ENCODE measurements at regions not wholly inside any gene's neighbourhood (a gene's known extent, or its start where the extent isn't known, plus 50 kb on each side); places are given as distances from the start of the nearest gene placed in this dataset.

DNA sequence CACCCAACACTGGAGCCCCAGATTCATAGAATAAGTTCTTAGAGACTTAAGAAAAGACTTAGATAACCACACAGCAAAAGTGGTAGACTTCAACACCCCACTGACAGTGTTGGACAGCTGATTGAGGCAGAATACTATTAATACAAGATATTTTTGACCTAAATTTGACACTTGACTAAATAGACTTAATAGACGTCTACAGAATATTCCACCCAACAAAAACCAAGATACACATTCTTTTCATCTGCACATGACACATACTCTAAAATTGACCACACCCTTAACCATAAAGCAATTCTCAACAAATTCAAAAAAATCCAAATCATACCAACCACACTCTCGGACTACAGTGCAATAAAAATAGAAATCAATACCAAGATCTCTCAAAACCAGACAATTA, 179.8 kb upstream of the TPM1 start:
- H3K4me3 Mint-ChIP-seq, result no peak overlapping the region
- POLR2A ChIA-PET, result no interaction called here
- no peak for ATAC-seq
- H3K36me3 Mint-ChIP-seq, result peaks cover 8% of the 10 kb centered on the region
- no peaks in the 10 kb centered on the region for H3K27me3 Mint-ChIP-seq (ENCODE audit: low read depth)
- H3K9me3 Mint-ChIP-seq, result peaks cover 32% of the 10 kb centered on the region
- DNase-seq (ENCODE audit: low spot score), result no peak
- H3K27ac Mint-ChIP-seq, result no peak overlapping the region
- TF ChIP-seq, protein P1, sequence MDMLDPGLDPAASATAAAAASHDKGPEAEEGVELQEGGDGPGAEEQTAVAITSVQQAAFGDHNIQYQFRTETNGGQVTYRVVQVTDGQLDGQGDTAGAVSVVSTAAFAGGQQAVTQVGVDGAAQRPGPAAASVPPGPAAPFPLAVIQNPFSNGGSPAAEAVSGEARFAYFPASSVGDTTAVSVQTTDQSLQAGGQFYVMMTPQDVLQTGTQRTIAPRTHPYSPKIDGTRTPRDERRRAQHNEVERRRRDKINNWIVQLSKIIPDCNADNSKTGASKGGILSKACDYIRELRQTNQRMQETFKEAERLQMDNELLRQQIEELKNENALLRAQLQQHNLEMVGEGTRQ (CRISPR knock-in tag; IDR thresholded peaks at IDR 0.05), result no peak
- TF ChIP-seq, protein P2, sequence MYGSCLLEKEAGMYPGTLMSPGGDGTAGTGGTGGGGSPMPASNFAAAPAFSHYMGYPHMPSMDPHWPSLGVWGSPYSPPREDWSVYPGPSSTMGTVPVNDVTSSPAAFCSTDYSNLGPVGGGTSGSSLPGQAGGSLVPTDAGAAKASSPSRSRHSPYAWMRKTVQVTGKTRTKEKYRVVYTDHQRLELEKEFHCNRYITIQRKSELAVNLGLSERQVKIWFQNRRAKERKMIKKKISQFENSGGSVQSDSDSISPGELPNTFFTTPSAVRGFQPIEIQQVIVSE (CRISPR knock-in tag; IDR thresholded peaks at IDR 0.05; ENCODE audit: borderline replicate concordance), result no peak
- TF ChIP-seq, protein P3, sequence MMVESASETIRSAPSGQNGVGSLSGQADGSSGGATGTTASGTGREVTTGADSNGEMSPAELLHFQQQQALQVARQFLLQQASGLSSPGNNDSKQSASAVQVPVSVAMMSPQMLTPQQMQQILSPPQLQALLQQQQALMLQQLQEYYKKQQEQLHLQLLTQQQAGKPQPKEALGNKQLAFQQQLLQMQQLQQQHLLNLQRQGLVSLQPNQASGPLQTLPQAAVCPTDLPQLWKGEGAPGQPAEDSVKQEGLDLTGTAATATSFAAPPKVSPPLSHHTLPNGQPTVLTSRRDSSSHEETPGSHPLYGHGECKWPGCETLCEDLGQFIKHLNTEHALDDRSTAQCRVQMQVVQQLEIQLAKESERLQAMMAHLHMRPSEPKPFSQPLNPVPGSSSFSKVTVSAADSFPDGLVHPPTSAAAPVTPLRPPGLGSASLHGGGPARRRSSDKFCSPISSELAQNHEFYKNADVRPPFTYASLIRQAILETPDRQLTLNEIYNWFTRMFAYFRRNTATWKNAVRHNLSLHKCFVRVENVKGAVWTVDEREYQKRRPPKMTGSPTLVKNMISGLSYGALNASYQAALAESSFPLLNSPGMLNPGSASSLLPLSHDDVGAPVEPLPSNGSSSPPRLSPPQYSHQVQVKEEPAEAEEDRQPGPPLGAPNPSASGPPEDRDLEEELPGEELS (CRISPR knock-in tag; IDR thresholded peaks at IDR 0.05), result no peak
- TF ChIP-seq MXD4 (CRISPR knock-in tag; IDR thresholded peaks at IDR 0.05; ENCODE audit: borderline replicate concordance) (no peak), ZNF317 (CRISPR knock-in tag; IDR thresholded peaks at IDR 0.05; ENCODE audit: borderline replicate concordance, low read depth) (no peak)
- CTCF ChIA-PET, result interaction anchor here (1.4 kb wide), 1 partner anchor 12 kb away, joined by 4 read pairs; no protein-coding TSS in a partner anchor
- H3K4me1 Mint-ChIP-seq, result peaks cover 4% of the 10 kb centered on the region

DNA sequence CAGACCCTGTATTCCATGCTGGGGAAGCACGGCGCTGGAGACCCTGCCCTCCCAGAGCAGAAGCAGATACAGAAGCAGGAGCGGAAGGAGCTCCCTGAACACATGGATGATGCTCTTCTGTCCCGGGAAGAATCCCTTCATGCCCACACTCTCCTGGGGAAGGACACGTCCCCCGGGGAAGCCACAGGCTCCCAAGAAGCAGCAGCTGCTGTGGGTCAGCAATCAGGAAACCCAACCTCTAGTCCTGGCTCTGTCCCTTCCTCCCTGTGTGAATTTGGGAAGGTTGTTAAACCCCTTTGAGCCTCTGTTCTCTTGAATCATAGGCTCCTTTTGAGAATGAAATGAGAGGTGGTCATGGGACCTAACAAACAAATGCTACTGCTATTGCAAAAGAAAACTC, 176.2 kb upstream of the TPM1 start:
- ATAC-seq (no peak), DNase-seq (ENCODE audit: low spot score) (no peak)
- peaks cover 22% of the 10 kb centered on the region for H3K9me3 Mint-ChIP-seq
- no peak overlapping the region for H3K4me3 Mint-ChIP-seq
- no peaks in the 10 kb centered on the region for H3K27me3 Mint-ChIP-seq (ENCODE audit: low read depth)
- peaks cover 10% of the 10 kb centered on the region for H3K36me3 Mint-ChIP-seq
- H3K27ac Mint-ChIP-seq, result no peak overlapping the region
- POLR2A ChIA-PET, result no interaction called here
- peaks cover 4% of the 10 kb centered on the region for H3K4me1 Mint-ChIP-seq
- CTCF ChIA-PET, result no interaction called here
- TF ChIP-seq, protein P4, sequence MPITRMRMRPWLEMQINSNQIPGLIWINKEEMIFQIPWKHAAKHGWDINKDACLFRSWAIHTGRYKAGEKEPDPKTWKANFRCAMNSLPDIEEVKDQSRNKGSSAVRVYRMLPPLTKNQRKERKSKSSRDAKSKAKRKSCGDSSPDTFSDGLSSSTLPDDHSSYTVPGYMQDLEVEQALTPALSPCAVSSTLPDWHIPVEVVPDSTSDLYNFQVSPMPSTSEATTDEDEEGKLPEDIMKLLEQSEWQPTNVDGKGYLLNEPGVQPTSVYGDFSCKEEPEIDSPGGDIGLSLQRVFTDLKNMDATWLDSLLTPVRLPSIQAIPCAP (CRISPR knock-in tag; IDR thresholded peaks at IDR 0.05), result no peak
- TF ChIP-seq, protein P5, sequence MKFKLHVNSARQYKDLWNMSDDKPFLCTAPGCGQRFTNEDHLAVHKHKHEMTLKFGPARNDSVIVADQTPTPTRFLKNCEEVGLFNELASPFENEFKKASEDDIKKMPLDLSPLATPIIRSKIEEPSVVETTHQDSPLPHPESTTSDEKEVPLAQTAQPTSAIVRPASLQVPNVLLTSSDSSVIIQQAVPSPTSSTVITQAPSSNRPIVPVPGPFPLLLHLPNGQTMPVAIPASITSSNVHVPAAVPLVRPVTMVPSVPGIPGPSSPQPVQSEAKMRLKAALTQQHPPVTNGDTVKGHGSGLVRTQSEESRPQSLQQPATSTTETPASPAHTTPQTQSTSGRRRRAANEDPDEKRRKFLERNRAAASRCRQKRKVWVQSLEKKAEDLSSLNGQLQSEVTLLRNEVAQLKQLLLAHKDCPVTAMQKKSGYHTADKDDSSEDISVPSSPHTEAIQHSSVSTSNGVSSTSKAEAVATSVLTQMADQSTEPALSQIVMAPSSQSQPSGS (CRISPR knock-in tag; IDR thresholded peaks at IDR 0.05; ENCODE audit: borderline replicate concordance, low read depth), result no peak
- no peak for TF ChIP-seq NR3C1 (CRISPR knock-in tag; conservative IDR thresholded peaks at IDR 0.05; ENCODE audit: low read depth)
- TF ChIP-seq, protein P6, sequence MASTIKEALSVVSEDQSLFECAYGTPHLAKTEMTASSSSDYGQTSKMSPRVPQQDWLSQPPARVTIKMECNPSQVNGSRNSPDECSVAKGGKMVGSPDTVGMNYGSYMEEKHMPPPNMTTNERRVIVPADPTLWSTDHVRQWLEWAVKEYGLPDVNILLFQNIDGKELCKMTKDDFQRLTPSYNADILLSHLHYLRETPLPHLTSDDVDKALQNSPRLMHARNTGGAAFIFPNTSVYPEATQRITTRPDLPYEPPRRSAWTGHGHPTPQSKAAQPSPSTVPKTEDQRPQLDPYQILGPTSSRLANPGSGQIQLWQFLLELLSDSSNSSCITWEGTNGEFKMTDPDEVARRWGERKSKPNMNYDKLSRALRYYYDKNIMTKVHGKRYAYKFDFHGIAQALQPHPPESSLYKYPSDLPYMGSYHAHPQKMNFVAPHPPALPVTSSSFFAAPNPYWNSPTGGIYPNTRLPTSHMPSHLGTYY (CRISPR knock-in tag; IDR thresholded peaks at IDR 0.05), result no peak
- TF ChIP-seq, protein P7, sequence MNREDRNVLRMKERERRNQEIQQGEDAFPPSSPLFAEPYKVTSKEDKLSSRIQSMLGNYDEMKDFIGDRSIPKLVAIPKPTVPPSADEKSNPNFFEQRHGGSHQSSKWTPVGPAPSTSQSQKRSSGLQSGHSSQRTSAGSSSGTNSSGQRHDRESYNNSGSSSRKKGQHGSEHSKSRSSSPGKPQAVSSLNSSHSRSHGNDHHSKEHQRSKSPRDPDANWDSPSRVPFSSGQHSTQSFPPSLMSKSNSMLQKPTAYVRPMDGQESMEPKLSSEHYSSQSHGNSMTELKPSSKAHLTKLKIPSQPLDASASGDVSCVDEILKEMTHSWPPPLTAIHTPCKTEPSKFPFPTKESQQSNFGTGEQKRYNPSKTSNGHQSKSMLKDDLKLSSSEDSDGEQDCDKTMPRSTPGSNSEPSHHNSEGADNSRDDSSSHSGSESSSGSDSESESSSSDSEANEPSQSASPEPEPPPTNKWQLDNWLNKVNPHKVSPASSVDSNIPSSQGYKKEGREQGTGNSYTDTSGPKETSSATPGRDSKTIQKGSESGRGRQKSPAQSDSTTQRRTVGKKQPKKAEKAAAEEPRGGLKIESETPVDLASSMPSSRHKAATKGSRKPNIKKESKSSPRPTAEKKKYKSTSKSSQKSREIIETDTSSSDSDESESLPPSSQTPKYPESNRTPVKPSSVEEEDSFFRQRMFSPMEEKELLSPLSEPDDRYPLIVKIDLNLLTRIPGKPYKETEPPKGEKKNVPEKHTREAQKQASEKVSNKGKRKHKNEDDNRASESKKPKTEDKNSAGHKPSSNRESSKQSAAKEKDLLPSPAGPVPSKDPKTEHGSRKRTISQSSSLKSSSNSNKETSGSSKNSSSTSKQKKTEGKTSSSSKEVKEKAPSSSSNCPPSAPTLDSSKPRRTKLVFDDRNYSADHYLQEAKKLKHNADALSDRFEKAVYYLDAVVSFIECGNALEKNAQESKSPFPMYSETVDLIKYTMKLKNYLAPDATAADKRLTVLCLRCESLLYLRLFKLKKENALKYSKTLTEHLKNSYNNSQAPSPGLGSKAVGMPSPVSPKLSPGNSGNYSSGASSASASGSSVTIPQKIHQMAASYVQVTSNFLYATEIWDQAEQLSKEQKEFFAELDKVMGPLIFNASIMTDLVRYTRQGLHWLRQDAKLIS (CRISPR knock-in tag; IDR thresholded peaks at IDR 0.05; ENCODE audit: borderline replicate concordance), result no peak
- no peak for TF ChIP-seq JUN (CRISPR knock-in tag; IDR thresholded peaks at IDR 0.05)
- no peak for TF ChIP-seq PRRX2 (CRISPR knock-in tag; IDR thresholded peaks at IDR 0.05)
- TF ChIP-seq, protein P1 (CRISPR knock-in tag; IDR thresholded peaks at IDR 0.05), result no peak
- TF ChIP-seq, protein P8, sequence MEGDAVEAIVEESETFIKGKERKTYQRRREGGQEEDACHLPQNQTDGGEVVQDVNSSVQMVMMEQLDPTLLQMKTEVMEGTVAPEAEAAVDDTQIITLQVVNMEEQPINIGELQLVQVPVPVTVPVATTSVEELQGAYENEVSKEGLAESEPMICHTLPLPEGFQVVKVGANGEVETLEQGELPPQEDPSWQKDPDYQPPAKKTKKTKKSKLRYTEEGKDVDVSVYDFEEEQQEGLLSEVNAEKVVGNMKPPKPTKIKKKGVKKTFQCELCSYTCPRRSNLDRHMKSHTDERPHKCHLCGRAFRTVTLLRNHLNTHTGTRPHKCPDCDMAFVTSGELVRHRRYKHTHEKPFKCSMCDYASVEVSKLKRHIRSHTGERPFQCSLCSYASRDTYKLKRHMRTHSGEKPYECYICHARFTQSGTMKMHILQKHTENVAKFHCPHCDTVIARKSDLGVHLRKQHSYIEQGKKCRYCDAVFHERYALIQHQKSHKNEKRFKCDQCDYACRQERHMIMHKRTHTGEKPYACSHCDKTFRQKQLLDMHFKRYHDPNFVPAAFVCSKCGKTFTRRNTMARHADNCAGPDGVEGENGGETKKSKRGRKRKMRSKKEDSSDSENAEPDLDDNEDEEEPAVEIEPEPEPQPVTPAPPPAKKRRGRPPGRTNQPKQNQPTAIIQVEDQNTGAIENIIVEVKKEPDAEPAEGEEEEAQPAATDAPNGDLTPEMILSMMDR (IDR thresholded peaks at IDR 0.05), result no peak
- TF ChIP-seq MXD4 (CRISPR knock-in tag; IDR thresholded peaks at IDR 0.05; ENCODE audit: borderline replicate concordance), result no peak
- TF ChIP-seq, protein P9, sequence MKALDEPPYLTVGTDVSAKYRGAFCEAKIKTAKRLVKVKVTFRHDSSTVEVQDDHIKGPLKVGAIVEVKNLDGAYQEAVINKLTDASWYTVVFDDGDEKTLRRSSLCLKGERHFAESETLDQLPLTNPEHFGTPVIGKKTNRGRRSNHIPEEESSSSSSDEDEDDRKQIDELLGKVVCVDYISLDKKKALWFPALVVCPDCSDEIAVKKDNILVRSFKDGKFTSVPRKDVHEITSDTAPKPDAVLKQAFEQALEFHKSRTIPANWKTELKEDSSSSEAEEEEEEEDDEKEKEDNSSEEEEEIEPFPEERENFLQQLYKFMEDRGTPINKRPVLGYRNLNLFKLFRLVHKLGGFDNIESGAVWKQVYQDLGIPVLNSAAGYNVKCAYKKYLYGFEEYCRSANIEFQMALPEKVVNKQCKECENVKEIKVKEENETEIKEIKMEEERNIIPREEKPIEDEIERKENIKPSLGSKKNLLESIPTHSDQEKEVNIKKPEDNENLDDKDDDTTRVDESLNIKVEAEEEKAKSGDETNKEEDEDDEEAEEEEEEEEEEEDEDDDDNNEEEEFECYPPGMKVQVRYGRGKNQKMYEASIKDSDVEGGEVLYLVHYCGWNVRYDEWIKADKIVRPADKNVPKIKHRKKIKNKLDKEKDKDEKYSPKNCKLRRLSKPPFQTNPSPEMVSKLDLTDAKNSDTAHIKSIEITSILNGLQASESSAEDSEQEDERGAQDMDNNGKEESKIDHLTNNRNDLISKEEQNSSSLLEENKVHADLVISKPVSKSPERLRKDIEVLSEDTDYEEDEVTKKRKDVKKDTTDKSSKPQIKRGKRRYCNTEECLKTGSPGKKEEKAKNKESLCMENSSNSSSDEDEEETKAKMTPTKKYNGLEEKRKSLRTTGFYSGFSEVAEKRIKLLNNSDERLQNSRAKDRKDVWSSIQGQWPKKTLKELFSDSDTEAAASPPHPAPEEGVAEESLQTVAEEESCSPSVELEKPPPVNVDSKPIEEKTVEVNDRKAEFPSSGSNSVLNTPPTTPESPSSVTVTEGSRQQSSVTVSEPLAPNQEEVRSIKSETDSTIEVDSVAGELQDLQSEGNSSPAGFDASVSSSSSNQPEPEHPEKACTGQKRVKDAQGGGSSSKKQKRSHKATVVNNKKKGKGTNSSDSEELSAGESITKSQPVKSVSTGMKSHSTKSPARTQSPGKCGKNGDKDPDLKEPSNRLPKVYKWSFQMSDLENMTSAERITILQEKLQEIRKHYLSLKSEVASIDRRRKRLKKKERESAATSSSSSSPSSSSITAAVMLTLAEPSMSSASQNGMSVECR (CRISPR knock-in tag; IDR thresholded peaks at IDR 0.05; ENCODE audit: borderline replicate concordance), result no peak
